Astrocyte of the spinal cord (primary cell): ENCODE measurements at regions not wholly inside any gene's neighbourhood (a gene's known extent, or its start where the extent isn't known, plus 50 kb on each side); places are given as distances from the start of the nearest gene placed in this dataset.

ENCODE experiments used
- DNase-seq: peaks from one replicate; pipeline ENCODE4 v3.0.0; 2011; ENCODE audit warnings: low read depth, low spot score
- H3K4me3 ChIP-seq: 2 replicates; pipeline ENCODE4 v1.5.1; 2011; ENCODE audit warnings: low read depth, mild to moderate bottlenecking, low read length, moderate library complexity
- CTCF ChIP-seq: IDR thresholded peaks from 2 replicates; pipeline ENCODE4 v1.5.1; 2012; ENCODE audit warnings: low read depth, mild to moderate bottlenecking, low read length, inconsistent platforms
- in situ Hi-C: cut with HindIII; loops from 2 replicates; pipeline ENCODE4 v1.10.0; 2017; ENCODE audit warnings: low sequenced_read_pairs

- no peak for DNase-seq
- in situ Hi-C loops, result no loop called here
- no peak overlapping the region for H3K4me3 ChIP-seq
- no peak for TF ChIP-seq CTCF
These were observed 571.7 kb upstream of the FANCL start for GRCh38 chr2:58812771-58813344.

- no peak overlapping the region for H3K4me3 ChIP-seq
- DNase-seq, result no peak
- no peak for TF ChIP-seq CTCF
- in situ Hi-C loops, result no loop called here
These were observed 564.0 kb upstream of the FANCL start for GRCh38 chr2:58805126-58805525.

GRCh38 chr2:58803192-58803591 is 562.1 kb upstream of the FANCL start:
- in situ Hi-C loops, result no loop called here
- H3K4me3 ChIP-seq, result no peak overlapping the region
- no peak for TF ChIP-seq CTCF
- no peak for DNase-seq

- H3K4me3 ChIP-seq, result no peak overlapping the region
- DNase-seq, result no peak
- TF ChIP-seq CTCF, result no peak
- in situ Hi-C loops, result no loop called here
These were observed 559.8 kb upstream of the FANCL start for GRCh38 chr2:58800881-58801280.

DNA sequence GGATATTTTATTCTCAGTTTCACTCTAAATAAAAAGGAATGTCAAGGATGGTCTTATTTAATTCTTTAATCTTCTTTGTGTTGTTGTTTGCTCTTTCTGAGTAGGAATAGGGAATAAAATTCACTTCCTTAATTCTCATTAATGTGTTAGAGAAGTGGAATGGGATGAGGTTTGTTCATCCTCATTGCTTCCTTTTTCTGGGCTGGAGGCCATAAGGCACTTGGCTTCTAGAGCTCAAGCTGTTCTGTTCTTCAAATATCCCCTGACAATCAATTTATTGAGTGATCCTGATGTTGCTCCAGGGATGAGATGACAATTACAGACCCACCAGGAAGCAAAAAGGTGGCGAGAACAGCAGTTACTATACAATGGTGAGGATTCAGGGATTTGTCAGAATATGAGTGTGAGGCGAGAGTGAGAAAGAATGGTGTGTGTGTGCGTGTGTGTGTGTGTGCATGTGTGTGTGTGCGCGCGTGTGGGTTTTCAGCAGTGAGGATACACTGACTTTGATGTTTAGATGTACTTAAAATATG is 557.6 kb upstream of the FANCL start:
- no peak overlapping the region for H3K4me3 ChIP-seq
- in situ Hi-C loops, result no loop called here
- TF ChIP-seq CTCF, result no peak
- DNase-seq, result no peak

GRCh38 chr2:58796239-58796910 is 555.2 kb upstream of the FANCL start:
- no peak for DNase-seq
- no peak for TF ChIP-seq CTCF
- in situ Hi-C loops, result no loop called here
- no peak overlapping the region for H3K4me3 ChIP-seq
